Right cardiac atrium (tissue), 5 donors: ENCODE measurements at regions not wholly inside any gene's neighbourhood (a gene's known extent, or its start where the extent isn't known, plus 50 kb on each side); places are given as distances from the start of the nearest gene placed in this dataset.

Source experiments
- ATAC-seq, 2 donors: fragments of 200-7000 bp; cut with Tn5 transposase; one replicate each; pipeline versions ENCODE4 v1.8.0 to v1.9.1; 2020; ENCODE audit warnings: moderate library complexity in 2 of 2, mild to moderate bottlenecking in 1 of 2
- DNase-seq, 3 donors: peaks; one replicate each; pipeline ENCODE4 v3.0.0-alpha.2; 2020
- H3K27ac ChIP-seq: one replicate; pipeline ENCODE4 v1.5.1; 2013; ENCODE audit warnings: mild to moderate bottlenecking, low read length, control low read depth, moderate library complexity
- H3K27me3 ChIP-seq: one replicate; pipeline ENCODE4 v1.6.1; 2013; ENCODE audit not compliant: control insufficient read depth, insufficient read depth
- H3K4me1 ChIP-seq: one replicate; pipeline ENCODE4 v1.6.1; 2013; ENCODE audit warnings: low read length; ENCODE audit not compliant: control insufficient read depth, insufficient read depth
- H3K4me3 ChIP-seq: one replicate; pipeline ENCODE4 v1.5.1; 2013; ENCODE audit warnings: low read length, control low read depth
- H3K9me3 ChIP-seq: one replicate; pipeline ENCODE4 v1.6.1; 2013; ENCODE audit warnings: low read length; ENCODE audit not compliant: control insufficient read depth
- WGBS: extraction: QIAGEN DNeasy Blood & Tissue Kit; methylation state at CpG from one replicate; pipeline ENCODE4 v1.1.7; 2013; 5-methylcytosine and 5-hydroxymethylcytosine counted together
- intact Hi-C, 4 donors: fragments of 100-400 bp; cut with DNase I; formaldehyde crosslinking; loops; one replicate each; pipeline versions ENCODE4 v1.11.0 to v1.14.0; 2022 to 2023
- donor health status: healthy with polysubstance abuse.
- donor health status: DM: no; HTN: yes; CAD: no.
- donor health status: DM: no; HTN: no; CAD: no.
- donor health status: DM: no; HTN: yes; CAD: no; lungs with severe emphysema.
- donor health status: DM: yes; HTN: yes; CAD: no.

DNA sequence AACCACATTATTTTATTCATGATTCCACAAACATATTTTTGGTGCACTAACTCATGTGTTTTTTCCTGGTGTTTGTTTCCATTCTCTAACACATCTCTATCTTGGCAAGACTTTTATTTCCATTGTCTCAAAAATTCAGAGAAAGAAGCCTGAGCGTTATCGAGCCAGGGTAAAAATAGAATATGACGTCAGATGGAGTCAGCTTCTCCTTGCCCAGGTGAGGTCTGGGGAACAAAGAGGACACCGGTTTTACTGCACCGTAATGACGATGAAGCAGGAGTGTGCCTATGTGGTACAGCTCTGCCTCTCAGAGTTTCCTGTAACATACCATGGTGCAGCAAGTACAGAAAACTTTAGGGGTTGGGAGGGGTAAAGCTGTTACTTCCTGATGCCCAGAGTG lies 661.6 kb downstream of the PLCL1 start:
- no peak overlapping the region for H3K27ac ChIP-seq
- WGBS, result 80% methylated on average over 6 of the region's 6 CpGs
- DNase-seq (no peak), ATAC-seq (no peak)
- intact Hi-C loops, result no loop called here
- H3K4me1 ChIP-seq, result no peaks in the 10 kb centered on the region
- no peak overlapping the region for H3K4me3 ChIP-seq
- no peaks in the 10 kb centered on the region for H3K9me3 ChIP-seq
- H3K27me3 ChIP-seq, result peaks cover 2% of the 10 kb centered on the region

DNA sequence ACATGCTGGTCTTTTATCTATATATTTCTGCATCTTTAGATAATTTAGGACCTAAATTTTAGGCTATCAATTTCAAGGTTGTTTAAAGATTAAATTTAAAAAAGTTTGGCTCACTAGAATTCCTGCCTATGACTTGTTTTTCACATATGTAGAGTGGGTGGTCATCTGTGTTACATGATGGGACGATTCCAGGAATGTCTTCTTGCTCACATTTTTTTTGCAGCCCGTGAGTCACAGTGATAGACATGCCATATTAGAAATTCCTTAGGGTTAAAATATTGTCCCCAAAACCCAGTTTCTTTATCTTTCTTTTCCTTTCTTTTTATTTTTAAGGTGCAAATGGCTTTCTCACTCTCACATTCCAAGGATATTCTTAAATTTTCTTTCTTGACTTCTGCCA lies 652.0 kb downstream of the PLCL1 start:
- 48% methylated on average over 2 of the region's 2 CpGs for WGBS
- Histone ChIP-seq H3K27me3 (no peaks in the 10 kb centered on the region), H3K4me1 (no peaks in the 10 kb centered on the region), H3K4me3 (no peak overlapping the region), H3K9me3 (no peaks in the 10 kb centered on the region), H3K27ac (no peak overlapping the region)
- ATAC-seq (no peak), DNase-seq (no peak)
- intact Hi-C loops, result no loop called here

DNA sequence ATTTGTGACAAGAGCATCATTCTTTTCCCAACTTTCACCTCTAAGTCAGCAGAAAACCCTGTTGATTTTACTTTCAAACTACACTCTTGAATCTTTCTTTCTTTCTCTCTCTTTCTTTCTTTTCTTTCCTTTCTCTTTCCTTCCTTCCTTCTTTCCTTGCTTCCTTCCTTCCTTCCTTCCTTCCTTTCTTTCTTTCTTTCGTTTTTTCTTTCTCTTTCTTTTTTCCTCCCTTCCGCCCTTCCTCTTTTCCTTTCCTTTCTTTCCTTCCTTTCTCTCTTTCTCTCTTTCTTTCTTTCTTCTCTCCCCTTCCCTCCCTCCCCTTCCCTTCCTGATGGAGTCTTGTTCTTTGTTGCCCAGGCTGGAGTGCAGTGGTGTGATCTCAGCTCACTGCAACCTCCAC lies 649.5 kb downstream of the PLCL1 start:
- WGBS, result 78% methylated on average over 2 of the region's 2 CpGs
- H3K4me3 ChIP-seq, result no peak overlapping the region
- H3K27ac ChIP-seq, result no peak overlapping the region
- intact Hi-C loops, result no loop called here
- no peaks in the 10 kb centered on the region for H3K4me1 ChIP-seq
- H3K27me3 ChIP-seq, result no peaks in the 10 kb centered on the region
- ATAC-seq (no peak), DNase-seq (no peak)
- H3K9me3 ChIP-seq, result no peaks in the 10 kb centered on the region

DNA sequence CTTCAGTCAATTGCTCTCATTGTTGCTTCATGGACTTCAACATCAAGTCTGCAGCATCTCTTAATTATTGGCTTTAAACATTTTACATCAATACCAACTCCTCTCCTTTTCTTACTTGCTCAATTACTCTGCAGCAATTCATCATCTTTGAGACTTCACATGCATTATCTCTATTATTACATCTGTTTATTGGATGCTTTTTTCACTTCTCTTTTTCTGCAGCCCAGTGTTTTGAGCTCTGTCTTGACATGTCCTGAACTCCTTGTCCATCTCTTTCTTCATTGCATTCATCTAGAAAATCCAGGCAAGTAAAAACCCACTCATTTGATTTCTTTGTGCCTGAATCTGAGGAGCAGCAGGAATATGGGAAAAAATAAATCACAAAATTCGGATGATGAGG lies 647.9 kb downstream of the PLCL1 start:
- ATAC-seq (no peak), DNase-seq (no peak)
- intact Hi-C loops, result no loop called here
- H3K4me1 ChIP-seq, result no peaks in the 10 kb centered on the region
- H3K9me3 ChIP-seq, result no peaks in the 10 kb centered on the region
- H3K4me3 ChIP-seq, result no peak overlapping the region
- 62% methylated on average over 1 of the region's 1 CpG for WGBS
- no peaks in the 10 kb centered on the region for H3K27me3 ChIP-seq
- H3K27ac ChIP-seq, result no peak overlapping the region

DNA sequence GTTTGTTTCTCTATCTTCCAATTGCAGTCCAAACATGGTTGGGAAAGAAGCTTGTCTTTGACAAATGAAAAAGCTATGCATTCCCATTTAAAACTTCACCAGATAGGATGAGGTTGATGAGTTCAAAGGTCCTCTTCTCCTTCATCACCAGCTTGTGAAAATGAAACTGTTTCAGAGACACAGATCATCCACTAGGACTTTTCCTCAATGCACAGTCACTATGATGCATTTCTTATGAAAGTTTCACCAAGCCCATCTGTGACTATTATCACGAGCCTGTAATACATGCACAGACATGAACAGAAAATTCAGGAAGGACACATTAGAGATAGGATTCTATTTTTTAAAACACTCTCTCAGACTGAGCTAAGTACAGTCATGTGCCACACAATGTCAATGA lies 644.4 kb downstream of the PLCL1 start:
- H3K4me1 ChIP-seq, result no peaks in the 10 kb centered on the region
- no peaks in the 10 kb centered on the region for H3K27me3 ChIP-seq
- no peak overlapping the region for H3K4me3 ChIP-seq
- ATAC-seq (no peak), DNase-seq (no peak)
- intact Hi-C loops, result no loop called here
- no peak overlapping the region for H3K27ac ChIP-seq
- no peaks in the 10 kb centered on the region for H3K9me3 ChIP-seq
- 62% methylated on average over 1 of the region's 1 CpG for WGBS

DNA sequence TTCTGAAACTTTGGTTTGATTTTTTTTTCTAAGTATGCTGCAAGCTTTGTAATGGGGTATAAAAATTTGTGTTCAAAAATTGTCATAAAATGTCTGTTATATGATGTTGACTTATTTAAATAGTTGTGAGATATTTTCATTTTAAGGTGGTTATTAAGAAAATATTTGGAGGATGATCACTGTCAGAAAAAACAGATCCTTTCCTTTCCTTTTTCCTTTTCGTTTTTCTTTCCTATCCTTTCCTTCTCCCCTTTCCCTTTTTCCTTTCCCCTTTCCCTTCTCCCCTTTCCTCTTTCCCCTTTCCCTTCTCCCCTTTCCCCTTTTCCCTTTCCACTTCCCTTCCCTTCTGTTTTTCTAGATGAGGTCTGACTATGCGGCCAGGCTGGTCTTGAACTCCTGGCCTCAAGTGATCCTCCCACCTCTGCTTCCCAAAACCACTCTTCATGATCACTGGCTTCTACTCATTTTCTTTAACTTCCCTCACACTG lies 640.5 kb downstream of the PLCL1 start:
- Histone ChIP-seq H3K27ac (no peak overlapping the region), H3K27me3 (no peaks in the 10 kb centered on the region), H3K9me3 (no peaks in the 10 kb centered on the region), H3K4me3 (no peak overlapping the region), H3K4me1 (no peaks in the 10 kb centered on the region)
- DNase-seq (no peak), ATAC-seq (no peak)
- intact Hi-C loops, result no loop called here
- 64% methylated on average over 2 of the region's 2 CpGs for whole genome bisulfite sequencing

DNA sequence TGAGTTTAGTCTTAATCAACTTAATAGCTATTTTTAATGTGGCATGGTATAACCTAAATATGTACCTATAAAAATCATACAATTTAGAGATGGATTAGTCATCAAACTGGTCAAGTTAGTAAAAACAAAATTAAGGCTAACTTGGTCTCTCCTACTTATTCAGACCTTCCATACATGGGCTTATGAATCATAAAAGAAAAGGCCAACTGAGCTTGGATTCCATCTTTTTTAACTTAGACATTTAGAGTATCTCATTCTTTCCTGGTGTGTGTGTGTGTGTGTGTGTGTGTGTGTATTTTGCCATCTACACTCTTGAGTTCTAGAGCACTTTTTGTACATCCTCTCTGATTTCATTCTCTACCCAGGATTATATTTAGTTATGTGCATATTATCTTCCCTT lies 637.5 kb downstream of the PLCL1 start:
- intact Hi-C loops, result no loop called here
- ATAC-seq (no peak), DNase-seq (no peak)
- Histone ChIP-seq H3K27me3 (no peaks in the 10 kb centered on the region), H3K9me3 (no peaks in the 10 kb centered on the region), H3K4me3 (no peak overlapping the region), H3K4me1 (no peaks in the 10 kb centered on the region), H3K27ac (no peak overlapping the region)

DNA sequence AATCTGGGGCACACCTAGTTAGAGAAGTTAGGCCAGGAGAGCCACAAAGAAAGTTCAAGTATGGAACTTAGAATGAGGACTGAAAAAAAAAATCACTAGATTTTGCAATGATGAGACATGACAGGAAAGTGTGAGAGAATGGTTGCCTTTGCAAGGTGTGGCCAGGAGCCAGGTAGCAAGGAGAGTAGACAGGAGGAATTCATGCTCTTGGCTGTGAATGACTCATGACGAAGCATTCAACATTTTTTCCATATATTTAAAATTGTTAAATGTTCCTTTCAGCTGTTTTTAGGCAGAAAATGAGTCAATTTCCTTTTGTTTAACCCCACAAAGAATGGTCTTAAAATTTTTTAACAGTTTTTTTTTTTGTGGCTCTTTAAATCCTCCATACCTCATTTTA lies 636.9 kb downstream of the PLCL1 start:
- ATAC-seq (no peak), DNase-seq (no peak)
- H3K4me1 ChIP-seq, result no peaks in the 10 kb centered on the region
- no peaks in the 10 kb centered on the region for H3K9me3 ChIP-seq
- H3K27me3 ChIP-seq, result no peaks in the 10 kb centered on the region
- no peak overlapping the region for H3K4me3 ChIP-seq
- intact Hi-C loops, result no loop called here
- 61% methylated on average over 1 of the region's 1 CpG for WGBS
- no peak overlapping the region for H3K27ac ChIP-seq

DNA sequence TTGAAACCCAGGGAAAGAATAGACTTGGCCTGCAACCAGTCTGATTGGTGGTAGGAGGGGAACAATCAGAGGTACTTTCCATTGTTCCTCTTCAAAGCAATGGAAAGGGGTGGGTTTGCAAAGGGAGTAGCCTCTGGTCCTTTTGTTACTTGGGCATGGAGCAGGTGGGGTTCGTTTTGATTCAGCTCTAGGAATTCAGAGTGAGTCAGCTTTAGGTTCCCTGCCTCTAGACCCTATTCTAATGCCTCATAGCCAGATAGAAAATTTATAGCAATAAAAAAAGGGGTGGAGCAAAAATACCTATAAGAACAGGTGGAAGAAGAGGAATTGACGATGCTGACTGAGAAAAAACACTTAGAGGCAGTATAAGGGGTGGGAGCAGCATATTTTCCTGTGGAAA lies 636.4 kb downstream of the PLCL1 start:
- Histone ChIP-seq H3K9me3 (no peaks in the 10 kb centered on the region), H3K27ac (no peak overlapping the region), H3K4me3 (no peak overlapping the region), H3K4me1 (no peaks in the 10 kb centered on the region), H3K27me3 (no peaks in the 10 kb centered on the region)
- no peak for ATAC-seq
- 36% methylated on average over 2 of the region's 2 CpGs for WGBS
- DNase-seq, result no peak
- intact Hi-C loops, result no loop called here

DNA sequence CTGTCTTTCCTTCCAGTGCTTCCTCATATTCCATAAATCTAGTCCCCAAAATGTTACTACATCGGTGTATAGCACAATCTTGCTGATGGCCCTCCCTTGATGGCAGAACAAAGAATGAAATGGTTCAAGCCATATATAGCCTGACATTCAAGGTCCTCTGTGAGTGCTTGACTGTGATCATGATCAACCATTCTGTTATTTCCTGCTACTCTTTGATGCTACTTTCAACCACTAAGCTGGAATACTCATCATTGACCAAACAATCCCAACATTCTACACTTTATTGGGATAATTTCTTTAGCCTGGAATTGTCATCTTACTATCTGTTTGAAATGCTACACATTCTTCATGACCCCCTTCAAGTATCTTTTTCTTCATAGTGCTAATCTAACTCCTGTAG lies 633.9 kb downstream of the PLCL1 start:
- 91% methylated on average over 1 of the region's 1 CpG for WGBS
- H3K9me3 ChIP-seq, result no peaks in the 10 kb centered on the region
- no peak overlapping the region for H3K27ac ChIP-seq
- intact Hi-C loops, result no loop called here
- DNase-seq (no peak), ATAC-seq (no peak)
- H3K27me3 ChIP-seq, result no peaks in the 10 kb centered on the region
- H3K4me3 ChIP-seq, result no peak overlapping the region
- H3K4me1 ChIP-seq, result no peaks in the 10 kb centered on the region

DNA sequence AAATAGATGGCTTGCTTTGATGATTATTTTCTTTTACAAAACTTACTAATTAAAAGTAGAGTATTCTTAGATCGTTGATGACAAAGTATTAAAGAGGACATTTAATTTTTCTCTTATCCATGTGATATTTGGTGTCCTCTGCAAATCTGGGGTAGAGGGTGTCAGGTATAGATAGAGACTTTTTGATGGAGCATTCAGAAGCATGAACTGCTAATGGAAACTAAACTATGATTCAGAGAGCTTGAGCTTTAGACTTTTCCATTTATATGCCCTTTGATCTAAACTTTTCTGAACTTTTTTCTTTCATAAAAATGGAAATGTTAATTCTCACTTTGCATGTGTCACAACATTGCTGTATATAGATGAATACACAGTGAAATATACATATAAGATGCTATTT lies 619.7 kb downstream of the PLCL1 start:
- Histone ChIP-seq H3K27ac (no peak overlapping the region), H3K4me3 (no peak overlapping the region), H3K4me1 (no peaks in the 10 kb centered on the region), H3K9me3 (no peaks in the 10 kb centered on the region), H3K27me3 (no peaks in the 10 kb centered on the region)
- no peak for ATAC-seq
- DNase-seq, result no peak
- intact Hi-C loops, result no loop called here
- WGBS, result 60% methylated on average over 1 of the region's 1 CpG

DNA sequence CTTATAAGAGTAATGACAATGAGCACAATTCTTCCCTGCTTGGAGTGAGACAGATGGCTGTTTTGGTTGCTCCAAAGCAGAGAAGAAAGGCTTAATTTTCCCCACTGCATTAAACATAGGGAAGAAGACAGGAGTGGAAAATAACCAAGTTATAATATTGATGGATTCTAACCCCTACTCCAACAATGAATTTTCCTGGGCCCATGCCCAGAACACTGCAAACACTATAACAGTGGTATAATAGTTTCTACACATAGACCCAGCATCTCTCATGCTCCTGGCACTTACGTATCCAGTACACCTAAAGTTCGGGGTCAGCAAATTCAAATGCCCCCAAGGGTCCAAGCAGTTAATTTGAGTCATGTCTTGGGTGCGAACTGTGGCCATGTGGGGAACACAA lies 613.4 kb downstream of the PLCL1 start:
- H3K27ac ChIP-seq, result no peak overlapping the region
- intact Hi-C loops, result no loop called here
- 86% methylated on average over 3 of the region's 3 CpGs for WGBS

More for the DNA sequence above, 613.4 kb downstream of the PLCL1 start:
- ATAC-seq (no peak), DNase-seq (no peak)
- Histone ChIP-seq H3K4me1 (no peaks in the 10 kb centered on the region), H3K27me3 (no peaks in the 10 kb centered on the region), H3K4me3 (no peak overlapping the region), H3K9me3 (no peaks in the 10 kb centered on the region)
